Endothelial cell of umbilical vein (primary cell): ENCODE measurements at regions not wholly inside any gene's neighbourhood (a gene's known extent, or its start where the extent isn't known, plus 50 kb on each side); places are given as distances from the start of the nearest gene placed in this dataset.

ENCODE experiments used
- BruUV-seq: library from RNA; stranded (reverse); fragments of 400-500 nt; replicated peaks from 2 replicates; lab custom pipeline; 2021; lab: Mats Ljungman, UMichigan
- CTCF ChIA-PET: fragments of 300-600, 350-600 bp; sonication (Branson Sonifier 250); formaldehyde crosslinking; loops from one replicate; lab custom pipeline; 2021; ENCODE audit warnings: antibody characterized with exemption, inconsistent platforms; lab: Charles Lee
- POLR2A ChIA-PET: fragments of 300-600, 350-600 bp; sonication (Branson Sonifier 250); formaldehyde crosslinking; loops from one replicate; lab custom pipeline; 2021; ENCODE audit warnings: antibody characterized with exemption, inconsistent platforms; lab: Charles Lee
- DNase-seq: peaks from one replicate; pipeline ENCODE4 v3.0.0-alpha.2; 2011; ENCODE audit warnings: low read depth, low spot score
- FAIRE-seq: peaks from 2 replicates; lab custom pipeline; 2011; peaks lifted over from hg19 to GRCh38; lab: Jason Lieb, UNC
- H2AFZ ChIP-seq: 2 replicates; pipeline ENCODE4 v1.6.0; 2012; ENCODE audit warnings: low read depth, low read length, control low read depth, inconsistent platforms
- H3K27ac ChIP-seq: 2 replicates; pipeline ENCODE4 v1.5.1; 2011; ENCODE audit warnings: low read depth, mild to moderate bottlenecking, control low read depth, low read length, moderate library complexity; ENCODE audit not compliant: insufficient read depth
- H3K27me3 ChIP-seq, 2 experiments: 2 replicates each; pipeline versions ENCODE4 v1.6.0 to v1.6.1; 2011; ENCODE audit warnings: low read length in 2 of 2, mixed read lengths in 1 of 2; ENCODE audit not compliant: control insufficient read depth in 2 of 2, insufficient read depth in 2 of 2
- H3K36me3 ChIP-seq, 2 experiments: 2 replicates in 1 of 2; 3 replicates in 1 of 2; pipeline ENCODE4 v1.5.1; 2011; ENCODE audit warnings: low read length in 2 of 2, mild to moderate bottlenecking in 1 of 2, moderate library complexity in 1 of 2; ENCODE audit not compliant: control insufficient read depth in 2 of 2, insufficient read depth in 2 of 2; ENCODE audit errors: extremely low read depth in 1 of 2
- H3K4me1 ChIP-seq: 3 replicates; pipeline ENCODE4 v1.5.1; 2011; ENCODE audit warnings: mild to moderate bottlenecking, low read length; ENCODE audit not compliant: control insufficient read depth, insufficient read depth; ENCODE audit errors: extremely low read depth
- H3K4me2 ChIP-seq: 2 replicates; pipeline ENCODE4 v1.6.1; 2011; ENCODE audit warnings: low read length, control low read depth, mixed read lengths; ENCODE audit not compliant: insufficient read depth
- H3K4me3 ChIP-seq, 3 experiments: fragments of 200-600 bp in 1 of 3; sonication (generic), shearing (Covaris generic) in 1 of 3; replicated peaks in 1 of 3; 2 replicates each; pipeline ENCODE4 v1.5.1; 2011 to 2016; ENCODE audit warnings: control low read depth in 3 of 3, low read length in 3 of 3, mild to moderate bottlenecking in 2 of 3, inconsistent platforms in 1 of 3, low read depth in 1 of 3, moderate library complexity in 1 of 3; ENCODE audit not compliant: insufficient read depth in 1 of 3
- H3K79me2 ChIP-seq: 2 replicates; pipeline ENCODE4 v1.6.0; 2012; ENCODE audit warnings: low read length, inconsistent platforms; ENCODE audit not compliant: control insufficient read depth, insufficient read depth
- H3K9ac ChIP-seq: replicated peaks from 2 replicates; pipeline ENCODE3; 2011; ENCODE audit warnings: low read length, control low read depth; ENCODE audit not compliant: insufficient read depth; ENCODE audit errors: extremely low read depth
- H3K9me1 ChIP-seq: replicated peaks from 3 replicates; pipeline ENCODE4 v1.6.0; 2011; ENCODE audit warnings: mild to moderate bottlenecking, low read length; ENCODE audit not compliant: control insufficient read depth, insufficient read depth; ENCODE audit errors: extremely low read depth
- H3K9me3 ChIP-seq: replicated peaks from 2 replicates; pipeline ENCODE4 v1.5.1; 2012; ENCODE audit warnings: low read length, inconsistent platforms; ENCODE audit not compliant: control insufficient read depth, insufficient read depth
- H4K20me1 ChIP-seq: replicated peaks from 2 replicates; pipeline ENCODE3; 2011; ENCODE audit warnings: mild to moderate bottlenecking, low read length; ENCODE audit not compliant: control insufficient read depth, insufficient read depth; ENCODE audit errors: extremely low read depth
- EZH2 ChIP-seq: IDR thresholded peaks from 2 replicates; pipeline ENCODE4 v1.6.1; 2012; ENCODE audit warnings: borderline replicate concordance, low read depth, mild to moderate bottlenecking, moderate library complexity, low read length, inconsistent platforms; ENCODE audit not compliant: severe bottlenecking
- FOS ChIP-seq: IDR thresholded peaks from 2 replicates; pipeline ENCODE4 v1.6.1; 2011; ENCODE audit warnings: mild to moderate bottlenecking, low read length, moderate library complexity, borderline replicate concordance; ENCODE audit not compliant: insufficient read depth
- GATA2 ChIP-seq: IDR thresholded peaks from 2 replicates; pipeline ENCODE4 v1.7.0; 2011; ENCODE audit warnings: low read depth, mild to moderate bottlenecking, moderate library complexity, mixed read lengths, low read length; ENCODE audit not compliant: insufficient read length, insufficient read depth
- JUN ChIP-seq: IDR thresholded peaks from 2 replicates; pipeline ENCODE4 v1.6.1; 2011; ENCODE audit warnings: borderline replicate concordance, low read depth; ENCODE audit not compliant: insufficient read length, insufficient read depth
- MYC ChIP-seq: IDR thresholded peaks from one replicate; pipeline ENCODE4 v1.6.1; 2011; ENCODE audit warnings: mild to moderate bottlenecking, low read depth, low read length
- POLR2A ChIP-seq: IDR thresholded peaks from 2 replicates; pipeline ENCODE4 v1.6.1; 2012; ENCODE audit warnings: low read depth, mild to moderate bottlenecking, control low read depth, low read length
- POLR2AphosphoS5 ChIP-seq: IDR thresholded peaks from 2 replicates; pipeline ENCODE4 v1.6.1; 2012; ENCODE audit warnings: low read depth, mild to moderate bottlenecking, control low read depth, low read length, moderate library complexity; ENCODE audit not compliant: insufficient read depth
- dilution Hi-C: fragments of 300-500 bp; cut with MboI; formaldehyde crosslinking; loops from one replicate; pipeline ENCODE4 v1.15.0; 2019; ENCODE audit warnings: low sequenced_read_pairs; ENCODE audit not compliant: extremely low pct_ligation_motif_present
- intact Hi-C: fragments of 100-400 bp; cut with micrococcal nuclease; formaldehyde crosslinking; loops from one replicate; pipeline ENCODE4 v1.10.0; 2022
- TF ChIP-seq, protein P1 (sequence below), 2 donors: IDR thresholded peaks; 1 replicate in 1 of 2; 2 replicates in 1 of 2; pipeline ENCODE4 v1.5.1; 2011; ENCODE audit warnings: low read length in 2 of 2, mild to moderate bottlenecking in 2 of 2, moderate library complexity in 2 of 2, control low read depth in 1 of 2, inconsistent platforms in 1 of 2, low read depth in 1 of 2; ENCODE audit not compliant: insufficient read depth in 1 of 2; ENCODE audit errors: extremely low read depth in 1 of 2
- TF ChIP-seq, protein P2 (sequence below): IDR thresholded peaks from 2 replicates; pipeline ENCODE4 v1.6.1; 2011; ENCODE audit not compliant: insufficient read depth, insufficient read length

DNA sequence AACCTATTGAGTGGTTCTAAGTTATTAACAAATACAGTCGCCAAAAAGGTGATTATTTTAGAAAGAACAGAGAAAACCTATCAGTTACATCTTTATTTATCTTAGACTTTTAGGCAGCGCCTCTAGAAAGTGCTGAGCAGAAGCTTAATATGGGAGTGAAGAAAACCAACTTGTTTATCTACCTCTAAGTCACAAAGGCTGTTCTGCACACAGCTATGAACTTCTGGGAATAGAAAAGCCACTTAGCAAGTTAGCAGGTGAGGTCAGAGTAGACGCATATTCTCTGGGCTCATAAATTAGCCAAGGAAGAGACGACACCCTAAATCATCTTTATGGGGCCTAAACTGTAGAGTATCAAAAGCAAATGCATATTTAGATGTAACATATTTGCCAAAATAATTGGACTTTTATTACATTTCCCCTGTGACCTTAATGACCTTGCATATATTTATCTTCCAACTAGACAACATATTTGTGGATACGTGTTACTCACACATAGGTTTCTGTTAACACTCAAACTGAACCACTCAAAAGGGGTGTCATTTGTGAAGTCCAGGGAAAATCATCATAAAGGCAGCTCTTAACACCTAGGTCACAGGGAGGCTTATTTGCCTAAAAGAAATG, 267.1 kb downstream of the ADGB start:
- intact Hi-C loops (no loop called here), dilution Hi-C loops (no loop called here)
- no peaks in the 10 kb centered on the region for H3K9me3 ChIP-seq
- H3K36me3 ChIP-seq = no peaks in the 10 kb centered on the region
- no peak for FAIRE-seq
- no peak overlapping the region for H3K4me2 ChIP-seq
- H4K20me1 ChIP-seq = no peaks in the 10 kb centered on the region
- ChIA-PET POLR2A (no interaction called here), CTCF (interaction anchor here (1.2 to 1.3 kb wide), 2 partner anchors 10 to 48 kb away, joined by 3 read pairs; no protein-coding TSS in a partner anchor)
- H3K27me3 ChIP-seq = no peaks in the 10 kb centered on the region
- no peak overlapping the region for H3K4me3 ChIP-seq
- H3K79me2 ChIP-seq = no peaks in the 10 kb centered on the region
- BruUV-seq = no TSS peak
- TF ChIP-seq EZH2 (no peak), POLR2AphosphoS5 (no peak), POLR2A (no peak), JUN (no peak), FOS (no peak), GATA2 (no peak), MYC (no peak)
- TF ChIP-seq, protein P1, sequence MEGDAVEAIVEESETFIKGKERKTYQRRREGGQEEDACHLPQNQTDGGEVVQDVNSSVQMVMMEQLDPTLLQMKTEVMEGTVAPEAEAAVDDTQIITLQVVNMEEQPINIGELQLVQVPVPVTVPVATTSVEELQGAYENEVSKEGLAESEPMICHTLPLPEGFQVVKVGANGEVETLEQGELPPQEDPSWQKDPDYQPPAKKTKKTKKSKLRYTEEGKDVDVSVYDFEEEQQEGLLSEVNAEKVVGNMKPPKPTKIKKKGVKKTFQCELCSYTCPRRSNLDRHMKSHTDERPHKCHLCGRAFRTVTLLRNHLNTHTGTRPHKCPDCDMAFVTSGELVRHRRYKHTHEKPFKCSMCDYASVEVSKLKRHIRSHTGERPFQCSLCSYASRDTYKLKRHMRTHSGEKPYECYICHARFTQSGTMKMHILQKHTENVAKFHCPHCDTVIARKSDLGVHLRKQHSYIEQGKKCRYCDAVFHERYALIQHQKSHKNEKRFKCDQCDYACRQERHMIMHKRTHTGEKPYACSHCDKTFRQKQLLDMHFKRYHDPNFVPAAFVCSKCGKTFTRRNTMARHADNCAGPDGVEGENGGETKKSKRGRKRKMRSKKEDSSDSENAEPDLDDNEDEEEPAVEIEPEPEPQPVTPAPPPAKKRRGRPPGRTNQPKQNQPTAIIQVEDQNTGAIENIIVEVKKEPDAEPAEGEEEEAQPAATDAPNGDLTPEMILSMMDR (IDR thresholded peaks at IDR 0.05; ENCODE audit: extremely low read depth in 1 of 2, insufficient read depth in 1 of 2, low read depth in 1 of 2, low read length in 2 of 2) = no peak
- TF ChIP-seq, protein P2, sequence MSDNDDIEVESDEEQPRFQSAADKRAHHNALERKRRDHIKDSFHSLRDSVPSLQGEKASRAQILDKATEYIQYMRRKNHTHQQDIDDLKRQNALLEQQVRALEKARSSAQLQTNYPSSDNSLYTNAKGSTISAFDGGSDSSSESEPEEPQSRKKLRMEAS = no peak
- H3K9ac ChIP-seq = no peak overlapping the region
- DNase-seq = no peak
- no peak overlapping the region for H3K27ac ChIP-seq
- H3K4me1 ChIP-seq = no peaks in the 10 kb centered on the region
- H3K9me1 ChIP-seq = no peaks in the 10 kb centered on the region
- H2AFZ ChIP-seq = no peak overlapping the region
